ENCODE measurements at regions not wholly inside any gene's neighbourhood (a gene's known extent, or its start where the extent isn't known, plus 50 kb on each side); places are given as distances from the start of the nearest gene placed in this dataset.

- CTCF ChIA-PET: no interaction called here
- Histone ChIP-seq H2AFZ (ENCODE audit: low read depth, low read length) (no peak overlapping the region), H3K4me1 (ENCODE audit: control insufficient read depth, extremely low read depth, insufficient read depth, low read length) (no peaks in the 10 kb centered on the region), H3K79me2 (ENCODE audit: control insufficient read depth, insufficient read depth, low read length) (no peaks in the 10 kb centered on the region), H3K9me1 (replicated peaks; ENCODE audit: control insufficient read depth, extremely low read depth, insufficient read depth, low read length) (no peaks in the 10 kb centered on the region), H3K9me3 (replicated peaks; ENCODE audit: control insufficient read depth, insufficient read depth, low read length) (no peaks in the 10 kb centered on the region), H3K9ac (replicated peaks; ENCODE audit: extremely low read depth, insufficient read depth, low read length) (no peak overlapping the region), H3K4me3 (replicated peaks in 1 of 3; ENCODE audit: insufficient read depth in 1 of 3, low read depth in 1 of 3, low read length in 3 of 3) (no peak overlapping the region), H3K27me3 (ENCODE audit: control insufficient read depth in 2 of 2, insufficient read depth in 2 of 2, low read length in 2 of 2) (no peaks in the 10 kb centered on the region), H3K27ac (ENCODE audit: insufficient read depth, low read depth, low read length) (no peak overlapping the region), H3K36me3 (ENCODE audit: control insufficient read depth in 2 of 2, extremely low read depth in 1 of 2, insufficient read depth in 2 of 2, low read length in 2 of 2) (no peaks in the 10 kb centered on the region), H4K20me1 (replicated peaks; ENCODE audit: control insufficient read depth, extremely low read depth, insufficient read depth, low read length) (no peaks in the 10 kb centered on the region), H3K4me2 (ENCODE audit: insufficient read depth, low read length) (no peak overlapping the region)
- POLR2A ChIA-PET: no interaction called here
- FAIRE-seq: no peak
- no peak for DNase-seq (ENCODE audit: low read depth, low spot score)
- dilution Hi-C loops (cut with MboI; ENCODE audit: extremely low pct_ligation_motif_present, low sequenced_read_pairs) (no loop called here), intact Hi-C loops (cut with micrococcal nuclease) (no loop called here)
- BruUV-seq (replicated peaks): no TSS peak
- TF ChIP-seq CTCF (IDR thresholded peaks at IDR 0.05; ENCODE audit: extremely low read depth in 1 of 2, insufficient read depth in 1 of 2, low read depth in 1 of 2, low read length in 2 of 2) (no peak), MYC (IDR thresholded peaks at IDR 0.05; ENCODE audit: low read depth, low read length) (no peak), FOS (IDR thresholded peaks at IDR 0.05; ENCODE audit: borderline replicate concordance, insufficient read depth, low read length) (no peak), MAX (IDR thresholded peaks at IDR 0.05; ENCODE audit: insufficient read depth, insufficient read length) (no peak), EZH2 (IDR thresholded peaks at IDR 0.05; ENCODE audit: borderline replicate concordance, low read depth, low read length, severe bottlenecking) (no peak), POLR2A (IDR thresholded peaks at IDR 0.05; ENCODE audit: low read depth, low read length) (no peak), POLR2AphosphoS5 (IDR thresholded peaks at IDR 0.05; ENCODE audit: insufficient read depth, low read depth, low read length) (no peak), GATA2 (IDR thresholded peaks at IDR 0.05; ENCODE audit: insufficient read depth, insufficient read length, low read depth, low read length) (no peak), JUN (IDR thresholded peaks at IDR 0.05; ENCODE audit: borderline replicate concordance, insufficient read depth, insufficient read length, low read depth) (no peak)
These were observed 64.4 kb upstream of the ADGRA1 start for GRCh38 chr10:133023216-133023843.

Data from endothelial cell of umbilical vein (primary cell).